Tibial nerve (tissue), 4 donors: ENCODE measurements at regions not wholly inside any gene's neighbourhood (a gene's known extent, or its start where the extent isn't known, plus 50 kb on each side); places are given as distances from the start of the nearest gene placed in this dataset.

Experiments used
- DNase-seq, 2 donors: peaks; one replicate each; pipeline ENCODE4 v3.0.0-alpha.2; 2019; ENCODE audit warnings: low spot score in 2 of 2
- H3K27ac ChIP-seq, 4 donors: fragments of 200-600 bp; sonication (generic) in 3 of 4; one replicate each; pipeline ENCODE4 v1.5.1; 2017 to 2019; ENCODE audit warnings: mild to moderate bottlenecking in 1 of 4
- H3K27me3 ChIP-seq, 2 donors: fragments of 200-600 bp; sonication (generic) in 1 of 2; one replicate each; pipeline versions ENCODE4 v1.5.1 to v1.6.0; 2017 to 2019
- H3K36me3 ChIP-seq, 3 donors: fragments of 200-600 bp; sonication (generic); one replicate each; pipeline ENCODE4 v1.5.1; 2018 to 2019
- H3K4me1 ChIP-seq, 4 donors: fragments of 200-600 bp; sonication (generic) in 3 of 4; one replicate each; pipeline ENCODE4 v1.5.1; 2017 to 2019
- H3K4me3 ChIP-seq, 4 donors: fragments of 200-600 bp; sonication (generic) in 3 of 4; one replicate each; pipeline ENCODE4 v1.5.1; 2017 to 2019; ENCODE audit warnings: mild to moderate bottlenecking in 1 of 4, moderate library complexity in 1 of 4
- H3K9me3 ChIP-seq, 4 donors: fragments of 200-600 bp; sonication (generic) in 3 of 4; one replicate each; pipeline ENCODE4 v1.5.1; 2017 to 2019
- EP300 ChIP-seq, 2 donors: sonication (generic); formaldehyde crosslinking; IDR thresholded peaks; one replicate each; pipeline ENCODE4 v1.6.1; 2017; ENCODE audit warnings: antibody characterized with exemption in 2 of 2, mild to moderate bottlenecking in 1 of 2
- POLR2A ChIP-seq, 2 donors: fragments of 450-650 bp; IDR thresholded peaks; one replicate each; pipeline ENCODE4 v1.6.1; 2017; ENCODE audit warnings: antibody characterized with exemption in 2 of 2, mild to moderate bottlenecking in 2 of 2, moderate library complexity in 2 of 2
- WGBS, 2 donors: methylation state at CpG; one replicate each; pipeline ENCODE4 v1.1.5; 2018; 5-methylcytosine and 5-hydroxymethylcytosine counted together
- TF ChIP-seq, protein P1 (sequence below), 5 experiments: fragments of 200-600 bp in 3 of 5; fragments of 450-650 bp in 2 of 5; sonication (generic) in 3 of 5; IDR thresholded peaks; one replicate each; pipeline ENCODE4 v1.5.1; 2016 to 2019; ENCODE audit warnings: antibody characterized with exemption in 5 of 5, mild to moderate bottlenecking in 3 of 5, moderate library complexity in 2 of 5

DNA sequence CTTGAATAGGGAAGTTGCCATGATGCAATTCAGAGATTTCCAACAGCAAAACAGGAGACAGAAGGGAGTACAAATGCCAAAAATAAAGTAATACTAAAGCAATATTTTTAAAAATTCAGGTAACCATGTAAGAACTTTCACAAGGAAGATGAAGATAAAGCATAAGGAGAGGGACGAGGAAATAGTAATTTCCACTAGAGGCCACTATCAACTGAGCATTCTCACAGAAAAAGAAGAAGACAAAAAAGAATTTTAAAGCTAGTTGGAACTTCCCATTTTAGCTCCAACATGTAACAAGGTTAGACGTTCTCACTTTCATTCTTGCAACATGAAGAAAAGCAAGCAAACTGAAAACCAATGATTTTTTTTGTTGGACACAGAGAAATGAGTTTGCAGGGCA is 779.9 kb upstream of the CDH6 start:
- Histone ChIP-seq H3K9me3 (no peaks in the 10 kb centered on the region), H3K36me3 (no peaks in the 10 kb centered on the region), H3K4me3 (no peak overlapping the region), H3K4me1 (no peaks in the 10 kb centered on the region), H3K27ac (no peak overlapping the region), H3K27me3 (no peaks in the 10 kb centered on the region)
- WGBS, 2 donors = 30 to 49% methylated on average over 2 of the region's 2 CpGs
- DNase-seq = no peak
- TF ChIP-seq EP300 (IDR thresholded peaks at IDR 0.05) = no peak
- TF ChIP-seq POLR2A (IDR thresholded peaks at IDR 0.05) = no peak
- TF ChIP-seq, protein P1, sequence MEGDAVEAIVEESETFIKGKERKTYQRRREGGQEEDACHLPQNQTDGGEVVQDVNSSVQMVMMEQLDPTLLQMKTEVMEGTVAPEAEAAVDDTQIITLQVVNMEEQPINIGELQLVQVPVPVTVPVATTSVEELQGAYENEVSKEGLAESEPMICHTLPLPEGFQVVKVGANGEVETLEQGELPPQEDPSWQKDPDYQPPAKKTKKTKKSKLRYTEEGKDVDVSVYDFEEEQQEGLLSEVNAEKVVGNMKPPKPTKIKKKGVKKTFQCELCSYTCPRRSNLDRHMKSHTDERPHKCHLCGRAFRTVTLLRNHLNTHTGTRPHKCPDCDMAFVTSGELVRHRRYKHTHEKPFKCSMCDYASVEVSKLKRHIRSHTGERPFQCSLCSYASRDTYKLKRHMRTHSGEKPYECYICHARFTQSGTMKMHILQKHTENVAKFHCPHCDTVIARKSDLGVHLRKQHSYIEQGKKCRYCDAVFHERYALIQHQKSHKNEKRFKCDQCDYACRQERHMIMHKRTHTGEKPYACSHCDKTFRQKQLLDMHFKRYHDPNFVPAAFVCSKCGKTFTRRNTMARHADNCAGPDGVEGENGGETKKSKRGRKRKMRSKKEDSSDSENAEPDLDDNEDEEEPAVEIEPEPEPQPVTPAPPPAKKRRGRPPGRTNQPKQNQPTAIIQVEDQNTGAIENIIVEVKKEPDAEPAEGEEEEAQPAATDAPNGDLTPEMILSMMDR (IDR thresholded peaks at IDR 0.05) = no peak

DNA sequence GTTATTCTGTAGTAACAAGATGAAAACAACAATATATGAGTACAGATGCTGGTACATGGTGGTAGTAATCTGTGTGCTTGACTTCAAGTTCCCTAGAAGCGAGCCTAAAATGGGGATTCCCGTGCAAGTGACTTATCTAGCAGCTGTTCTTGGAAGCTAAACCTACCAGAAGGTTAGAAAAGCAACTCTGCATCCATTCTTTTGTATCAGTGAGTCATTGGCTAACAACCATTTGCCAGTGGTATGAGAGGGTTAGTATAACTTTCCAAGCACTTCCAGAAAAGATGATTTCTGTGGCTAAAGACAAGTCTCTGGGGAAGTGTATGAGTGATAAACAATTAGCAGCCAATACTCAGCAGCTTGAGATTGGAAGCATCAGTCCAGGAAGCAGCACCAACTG is 787.7 kb upstream of the CDH6 start:
- H3K9me3 ChIP-seq = no peaks in the 10 kb centered on the region
- H3K27ac ChIP-seq = no peak overlapping the region
- 70 to 73% methylated on average over 2 of the region's 2 CpGs for WGBS, 2 donors
- no peaks in the 10 kb centered on the region for H3K36me3 ChIP-seq
- no peak for TF ChIP-seq EP300 (IDR thresholded peaks at IDR 0.05)
- TF ChIP-seq, protein P1 (IDR thresholded peaks at IDR 0.05) = no peak
- TF ChIP-seq POLR2A (IDR thresholded peaks at IDR 0.05) = no peak
- no peaks in the 10 kb centered on the region for H3K4me1 ChIP-seq
- H3K4me3 ChIP-seq = no peak overlapping the region
- DNase-seq = no peak
- H3K27me3 ChIP-seq = no peaks in the 10 kb centered on the region

DNA sequence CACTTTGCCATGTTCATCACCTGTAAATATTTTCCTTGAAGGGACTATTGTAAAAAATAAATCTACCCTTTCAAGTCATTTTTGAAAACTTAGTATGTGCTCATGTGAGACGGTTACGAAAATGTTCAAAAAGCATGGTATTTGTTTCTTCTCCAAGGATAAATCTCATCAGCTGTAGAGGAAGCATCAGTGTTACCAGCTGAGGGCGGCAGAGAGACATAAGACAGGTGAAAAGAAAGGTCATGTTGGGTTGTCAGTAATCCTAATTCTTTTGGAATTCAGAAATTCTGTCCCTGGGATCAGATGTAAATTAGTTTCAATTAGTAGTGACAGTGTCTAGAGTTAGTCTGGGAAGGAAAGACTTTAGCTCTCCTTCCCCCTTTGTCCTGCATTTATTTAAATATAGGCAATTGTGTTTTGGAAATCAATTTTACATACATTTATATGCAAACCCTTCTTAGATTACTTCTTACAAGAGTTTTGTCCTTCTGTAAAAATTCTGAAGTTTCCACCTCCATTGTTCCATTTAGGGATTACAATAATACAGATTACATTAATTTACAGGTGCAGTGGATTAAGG is 791.9 kb upstream of the CDH6 start:
- H3K4me1 ChIP-seq = no peaks in the 10 kb centered on the region
- no peak overlapping the region for H3K4me3 ChIP-seq
- 31 to 39% methylated on average over 3 of the region's 3 CpGs for WGBS, 2 donors
- H3K27ac ChIP-seq = no peak overlapping the region
- H3K36me3 ChIP-seq = no peaks in the 10 kb centered on the region
- TF ChIP-seq POLR2A (IDR thresholded peaks at IDR 0.05) (no peak), EP300 (IDR thresholded peaks at IDR 0.05) (no peak)
- TF ChIP-seq, protein P1 (IDR thresholded peaks at IDR 0.05) = peak in 2 of 5 experiments; percentile 21 to 34
- no peaks in the 10 kb centered on the region for H3K9me3 ChIP-seq
- H3K27me3 ChIP-seq = no peaks in the 10 kb centered on the region
- DNase-seq = peak in 1 of 2 donors; percentile 9

DNA sequence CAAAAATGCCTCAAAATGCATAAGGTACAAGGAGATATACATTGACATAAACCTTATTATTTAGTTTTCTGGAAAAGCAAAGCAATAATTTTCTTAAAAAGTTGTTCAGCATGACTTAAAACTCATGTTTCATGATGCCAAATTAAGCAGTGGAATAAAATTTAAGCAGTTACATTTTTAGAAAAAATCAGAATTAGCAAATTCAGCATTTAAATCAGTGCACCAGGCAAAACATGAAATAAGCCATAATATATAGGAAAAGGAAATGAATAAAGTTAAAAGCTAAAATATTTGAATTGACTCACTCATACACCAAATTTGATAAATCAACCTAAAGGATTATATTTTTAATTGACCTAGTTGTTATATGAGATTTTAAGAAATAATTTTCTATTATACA is 795.1 kb upstream of the CDH6 start:
- no peaks in the 10 kb centered on the region for H3K36me3 ChIP-seq
- no peak for DNase-seq
- TF ChIP-seq, protein P1 (IDR thresholded peaks at IDR 0.05) = no peak
- no peak for TF ChIP-seq EP300 (IDR thresholded peaks at IDR 0.05)
- TF ChIP-seq POLR2A (IDR thresholded peaks at IDR 0.05) = no peak
- H3K4me3 ChIP-seq = no peak overlapping the region
- H3K9me3 ChIP-seq = no peaks in the 10 kb centered on the region
- no peak overlapping the region for H3K27ac ChIP-seq
- no peaks in the 10 kb centered on the region for H3K27me3 ChIP-seq
- H3K4me1 ChIP-seq = no peaks in the 10 kb centered on the region

DNA sequence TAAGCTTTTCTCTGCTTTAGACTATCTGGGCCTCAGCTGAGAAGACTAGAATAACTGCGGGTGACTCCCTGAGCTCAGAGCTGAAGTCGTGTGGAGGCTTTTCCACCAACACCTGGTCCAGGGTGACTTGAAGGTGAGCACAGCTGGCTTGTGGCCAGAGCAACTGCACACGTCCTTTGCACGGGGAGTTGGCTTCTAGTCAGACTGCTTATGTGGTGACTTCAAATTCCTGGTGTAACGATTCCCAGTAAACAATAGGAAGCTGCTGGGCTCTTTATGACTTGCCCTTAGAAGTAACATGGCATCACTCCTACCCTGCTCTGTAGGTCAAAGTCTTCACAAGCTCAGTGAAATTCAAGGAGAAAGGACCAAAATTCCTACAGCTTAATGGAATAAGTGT is 800.6 kb upstream of the CDH6 start:
- Histone ChIP-seq H3K27ac (no peak overlapping the region), H3K27me3 (no peaks in the 10 kb centered on the region), H3K4me1 (no peaks in the 10 kb centered on the region), H3K4me3 (no peak overlapping the region), H3K36me3 (no peaks in the 10 kb centered on the region), H3K9me3 (no peaks in the 10 kb centered on the region)
- TF ChIP-seq, protein P1 (IDR thresholded peaks at IDR 0.05) = no peak
- no peak for TF ChIP-seq EP300 (IDR thresholded peaks at IDR 0.05)
- TF ChIP-seq POLR2A (IDR thresholded peaks at IDR 0.05) = no peak
- WGBS, 2 donors = 46 to 70% methylated on average over 5 of the region's 5 CpGs
- no peak for DNase-seq
